ENCODE measurements at regions not wholly inside any gene's neighbourhood (a gene's known extent, or its start where the extent isn't known, plus 50 kb on each side); places are given as distances from the start of the nearest gene placed in this dataset.

- no peak for TF ChIP-seq CTCF (IDR thresholded peaks at IDR 0.05; ENCODE audit: extremely low read depth, missing control alignments)
- no peak for DNase-seq (ENCODE audit: low spot score)
Observed at GRCh38 chr3:177331203-177331835, 134.0 kb upstream of the TBL1XR1 start.

GRCh38 chr3:177332955-177333354, 135.7 kb upstream of the TBL1XR1 start:
- no peak for TF ChIP-seq CTCF (IDR thresholded peaks at IDR 0.05; ENCODE audit: extremely low read depth, missing control alignments)
- DNase-seq (ENCODE audit: low spot score) = no peak

GRCh38 chr3:177333533-177334520, 136.5 kb upstream of the TBL1XR1 start:
- no peak for TF ChIP-seq CTCF (IDR thresholded peaks at IDR 0.05; ENCODE audit: extremely low read depth, missing control alignments)
- no peak for DNase-seq (ENCODE audit: low spot score)

- TF ChIP-seq CTCF (IDR thresholded peaks at IDR 0.05; ENCODE audit: extremely low read depth, missing control alignments) = no peak
- DNase-seq (ENCODE audit: low spot score) = no peak
Observed at GRCh38 chr3:177334803-177335202, 137.5 kb upstream of the TBL1XR1 start.

- no peak for TF ChIP-seq CTCF (IDR thresholded peaks at IDR 0.05; ENCODE audit: extremely low read depth, missing control alignments)
- no peak for DNase-seq (ENCODE audit: low spot score)
Observed at GRCh38 chr3:177335728-177336127, 138.4 kb upstream of the TBL1XR1 start.

GRCh38 chr3:177336873-177337450, 139.7 kb upstream of the TBL1XR1 start:
- no peak for DNase-seq (ENCODE audit: low spot score)
- no peak for TF ChIP-seq CTCF (IDR thresholded peaks at IDR 0.05; ENCODE audit: extremely low read depth, missing control alignments)
